GM21515 (cell line): ENCODE measurements at regions not wholly inside any gene's neighbourhood (a gene's known extent, or its start where the extent isn't known, plus 50 kb on each side); places are given as distances from the start of the nearest gene placed in this dataset.

Experiments used
- ATAC-seq: cut with Tn5 transposase; IDR thresholded peaks from one replicate; pipeline ENCODE4 v1.9.1; 2021; ENCODE audit not compliant: unreplicated experiment

GRCh38 chr6:156650896-156651390, 126.2 kb upstream of the ARID1B start:
- ATAC-seq = no peak

- no peak for ATAC-seq
Measured at GRCh38 chr6:156648616-156649015, 128.6 kb upstream of the ARID1B start.

- ATAC-seq = no peak
Measured at GRCh38 chr6:156647991-156648390, 129.2 kb upstream of the ARID1B start.

GRCh38 chr6:156647140-156647784, 129.9 kb upstream of the ARID1B start:
- ATAC-seq = no peak

- no peak for ATAC-seq
Measured at GRCh38 chr6:156646496-156646895, 130.7 kb upstream of the ARID1B start.

GRCh38 chr6:156645097-156645496, 132.1 kb upstream of the ARID1B start:
- ATAC-seq = no peak

- no peak for ATAC-seq
Measured at GRCh38 chr6:156639009-156639721, 138.0 kb upstream of the ARID1B start.

- ATAC-seq = no peak
Measured at GRCh38 chr6:156638581-156638980, 138.6 kb upstream of the ARID1B start.

GRCh38 chr6:156634951-156635371, 142.2 kb upstream of the ARID1B start:
- ATAC-seq = no peak

- ATAC-seq = no peak
Measured at GRCh38 chr6:156634048-156634447, 143.1 kb upstream of the ARID1B start.

- ATAC-seq = no peak
Measured at GRCh38 chr6:156633291-156633690, 143.9 kb upstream of the ARID1B start.

- no peak for ATAC-seq
Measured at GRCh38 chr6:156630613-156631302, 146.4 kb upstream of the ARID1B start.

- no peak for ATAC-seq
Measured at GRCh38 chr6:156628805-156629204, 148.4 kb upstream of the ARID1B start.

- ATAC-seq = no peak
Measured at GRCh38 chr6:156627524-156627923, 149.7 kb upstream of the ARID1B start.

- ATAC-seq = no peak
Measured at GRCh38 chr6:156622185-156622584, 155.0 kb upstream of the ARID1B start.

GRCh38 chr6:156620331-156620730, 156.8 kb upstream of the ARID1B start:
- ATAC-seq = no peak

GRCh38 chr6:156618600-156619205, 158.5 kb upstream of the ARID1B start:
- no peak for ATAC-seq

- ATAC-seq = no peak
Measured at GRCh38 chr6:156617941-156618340, 159.2 kb upstream of the ARID1B start.

- no peak for ATAC-seq
Measured at GRCh38 chr6:156617376-156617775, 159.8 kb upstream of the ARID1B start.

- no peak for ATAC-seq
Measured at GRCh38 chr6:156616495-156616894, 160.7 kb upstream of the ARID1B start.

GRCh38 chr6:156613996-156614395, 163.2 kb upstream of the ARID1B start:
- ATAC-seq = no peak
